HL-60 (cell line): ENCODE measurements at regions not wholly inside any gene's neighbourhood (a gene's known extent, or its start where the extent isn't known, plus 50 kb on each side); places are given as distances from the start of the nearest gene placed in this dataset.

Experiments
- DNase-seq, 2 experiments: peaks; one replicate each; pipeline ENCODE4 v3.0.0-alpha.2; 2010 to 2020; ENCODE audit warnings: low read depth in 1 of 2, low spot score in 1 of 2
- H3K27ac ChIP-seq: fragments of 250-450 bp; sonication (Bioruptor Pico); replicated peaks from 2 replicates; pipeline ENCODE4 v1.5.1; 2020; ENCODE audit warnings: mild to moderate bottlenecking, moderate library complexity
- H3K27me3 ChIP-seq: fragments of 250-450 bp; sonication (Bioruptor Pico); 2 replicates; pipeline ENCODE4 v1.5.1; 2021; ENCODE audit warnings: mild to moderate bottlenecking, moderate library complexity; ENCODE audit not compliant: insufficient read depth, poor library complexity, severe bottlenecking
- H3K4me3 ChIP-seq: replicated peaks from 2 replicates; pipeline ENCODE4 v1.5.1; 2011; ENCODE audit warnings: mild to moderate bottlenecking, control low read depth, low read length; ENCODE audit not compliant: insufficient read depth
- GABPA ChIP-seq: IDR thresholded peaks from 2 replicates; pipeline ENCODE4 v1.6.1; 2012; ENCODE audit warnings: low read depth
- POLR2AphosphoS5 ChIP-seq: IDR thresholded peaks from 2 replicates; pipeline ENCODE4 v1.6.1; 2012; ENCODE audit warnings: low read depth
- SPI1 ChIP-seq: IDR thresholded peaks from 2 replicates; pipeline ENCODE4 v1.6.1; 2012; ENCODE audit warnings: low read depth, mild to moderate bottlenecking, borderline replicate concordance
- TF ChIP-seq, protein P1 (sequence below): IDR thresholded peaks from 2 replicates; pipeline ENCODE4 v1.6.1; 2012; ENCODE audit warnings: low read depth; ENCODE audit not compliant: insufficient replicate concordance
- TF ChIP-seq, protein P2 (sequence below): IDR thresholded peaks from one replicate; pipeline ENCODE4 v1.5.1; 2011; ENCODE audit warnings: low read length, control low read depth, inconsistent platforms; ENCODE audit not compliant: insufficient read depth

DNA sequence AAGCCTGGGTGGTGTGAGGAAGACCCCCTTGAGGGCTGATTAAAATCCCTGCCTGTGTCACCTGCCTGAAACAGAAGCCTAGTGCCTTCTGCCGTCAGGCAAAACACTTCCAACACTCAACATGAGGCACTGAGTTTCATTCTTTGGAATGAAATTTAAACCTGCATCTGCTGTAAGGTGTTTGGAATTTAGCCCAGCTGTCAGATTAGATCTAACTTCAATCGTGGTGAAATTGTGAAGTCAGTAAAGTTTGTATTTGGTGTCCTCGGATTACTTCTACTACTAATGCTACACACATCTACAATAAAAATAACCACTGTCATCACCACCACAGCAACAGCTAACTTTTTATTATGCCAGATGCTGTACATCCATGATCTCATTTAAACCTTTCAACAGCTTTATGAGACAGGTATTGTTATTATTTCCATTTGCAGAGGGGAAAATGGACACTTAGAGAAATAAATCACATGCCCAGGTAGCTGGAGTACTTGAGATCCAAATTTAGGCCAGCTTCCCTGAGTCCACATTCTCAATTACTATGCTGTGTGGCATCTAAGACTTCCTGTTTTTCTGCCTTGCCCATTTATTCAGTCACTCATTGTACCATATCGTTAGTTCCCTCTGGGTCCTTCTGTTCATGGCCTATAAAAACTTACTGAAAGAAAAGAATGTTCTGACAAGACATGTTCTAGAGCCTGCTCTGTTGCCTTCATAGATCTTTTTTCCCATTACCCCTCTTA, 98.2 kb upstream of the GCFC2 start:
- DNase-seq = no peak
- TF ChIP-seq SPI1 = peak; percentile 62
- no peak for TF ChIP-seq GABPA
- Histone ChIP-seq H3K27ac (no peak overlapping the region), H3K27me3 (no peaks in the 10 kb centered on the region), H3K4me3 (no peak overlapping the region)

DNA sequence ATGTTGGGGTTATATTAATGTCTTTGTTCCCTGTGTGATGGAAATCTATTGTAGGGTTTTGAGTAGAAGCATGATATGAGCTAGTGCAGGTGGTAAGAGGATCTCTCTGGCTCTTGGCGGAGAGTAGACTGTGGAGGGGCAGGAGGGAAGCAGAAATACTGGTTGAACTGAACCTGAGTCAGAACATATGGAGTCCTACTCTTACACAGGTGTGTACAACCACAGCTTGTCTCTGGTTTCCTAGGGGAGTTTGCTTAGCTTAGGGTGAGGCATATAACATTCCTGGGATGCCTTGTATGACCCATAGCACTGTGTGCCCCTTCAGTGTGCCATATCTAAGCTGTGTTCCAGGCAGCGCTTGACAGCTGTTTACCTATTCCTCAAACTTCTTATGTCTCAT, 97.3 kb upstream of the GCFC2 start:
- Histone ChIP-seq H3K4me3 (no peak overlapping the region), H3K27me3 (no peaks in the 10 kb centered on the region), H3K27ac (no peak overlapping the region)
- DNase-seq = no peak
- no peak for TF ChIP-seq SPI1

DNA sequence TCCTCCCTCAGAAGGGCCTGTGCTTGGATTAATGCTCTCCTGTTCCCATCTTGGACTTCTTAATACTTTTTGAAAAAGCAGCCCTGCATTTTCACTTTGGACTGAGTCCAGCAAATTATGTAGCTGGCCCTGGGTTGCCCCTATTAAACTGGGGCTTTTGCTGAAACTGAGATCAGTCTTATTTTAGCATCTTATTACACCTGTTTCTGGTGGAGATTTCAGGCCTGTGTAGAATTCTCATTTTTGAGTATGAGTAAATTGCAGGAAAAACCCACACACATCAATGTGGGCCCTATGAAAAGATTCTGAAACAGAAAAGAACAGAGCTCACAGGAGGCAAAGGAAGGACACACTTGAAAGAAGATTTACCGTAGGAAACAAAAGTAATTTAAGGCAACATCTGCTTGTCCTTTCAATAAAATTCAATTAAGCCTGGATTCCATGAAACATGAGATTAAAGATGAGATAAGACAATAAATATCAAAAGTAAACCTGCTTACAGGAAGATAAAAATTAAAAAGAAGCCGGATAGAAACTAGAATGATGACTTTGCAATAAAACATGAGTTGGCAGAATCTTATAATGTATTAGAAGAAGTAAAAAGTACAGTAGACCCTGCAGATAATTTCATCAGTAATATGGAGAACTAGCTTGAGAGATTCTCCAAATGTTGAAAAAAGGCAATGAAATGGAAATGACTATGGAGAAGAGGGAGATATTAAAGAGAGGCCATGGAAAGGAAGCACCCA, 90.7 kb upstream of the GCFC2 start:
- DNase-seq = no peak
- Histone ChIP-seq H3K27me3 (no peaks in the 10 kb centered on the region), H3K4me3 (no peak overlapping the region), H3K27ac (no peak overlapping the region)
- TF ChIP-seq, protein P1, sequence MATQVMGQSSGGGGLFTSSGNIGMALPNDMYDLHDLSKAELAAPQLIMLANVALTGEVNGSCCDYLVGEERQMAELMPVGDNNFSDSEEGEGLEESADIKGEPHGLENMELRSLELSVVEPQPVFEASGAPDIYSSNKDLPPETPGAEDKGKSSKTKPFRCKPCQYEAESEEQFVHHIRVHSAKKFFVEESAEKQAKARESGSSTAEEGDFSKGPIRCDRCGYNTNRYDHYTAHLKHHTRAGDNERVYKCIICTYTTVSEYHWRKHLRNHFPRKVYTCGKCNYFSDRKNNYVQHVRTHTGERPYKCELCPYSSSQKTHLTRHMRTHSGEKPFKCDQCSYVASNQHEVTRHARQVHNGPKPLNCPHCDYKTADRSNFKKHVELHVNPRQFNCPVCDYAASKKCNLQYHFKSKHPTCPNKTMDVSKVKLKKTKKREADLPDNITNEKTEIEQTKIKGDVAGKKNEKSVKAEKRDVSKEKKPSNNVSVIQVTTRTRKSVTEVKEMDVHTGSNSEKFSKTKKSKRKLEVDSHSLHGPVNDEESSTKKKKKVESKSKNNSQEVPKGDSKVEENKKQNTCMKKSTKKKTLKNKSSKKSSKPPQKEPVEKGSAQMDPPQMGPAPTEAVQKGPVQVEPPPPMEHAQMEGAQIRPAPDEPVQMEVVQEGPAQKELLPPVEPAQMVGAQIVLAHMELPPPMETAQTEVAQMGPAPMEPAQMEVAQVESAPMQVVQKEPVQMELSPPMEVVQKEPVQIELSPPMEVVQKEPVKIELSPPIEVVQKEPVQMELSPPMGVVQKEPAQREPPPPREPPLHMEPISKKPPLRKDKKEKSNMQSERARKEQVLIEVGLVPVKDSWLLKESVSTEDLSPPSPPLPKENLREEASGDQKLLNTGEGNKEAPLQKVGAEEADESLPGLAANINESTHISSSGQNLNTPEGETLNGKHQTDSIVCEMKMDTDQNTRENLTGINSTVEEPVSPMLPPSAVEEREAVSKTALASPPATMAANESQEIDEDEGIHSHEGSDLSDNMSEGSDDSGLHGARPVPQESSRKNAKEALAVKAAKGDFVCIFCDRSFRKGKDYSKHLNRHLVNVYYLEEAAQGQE = no peak

DNA sequence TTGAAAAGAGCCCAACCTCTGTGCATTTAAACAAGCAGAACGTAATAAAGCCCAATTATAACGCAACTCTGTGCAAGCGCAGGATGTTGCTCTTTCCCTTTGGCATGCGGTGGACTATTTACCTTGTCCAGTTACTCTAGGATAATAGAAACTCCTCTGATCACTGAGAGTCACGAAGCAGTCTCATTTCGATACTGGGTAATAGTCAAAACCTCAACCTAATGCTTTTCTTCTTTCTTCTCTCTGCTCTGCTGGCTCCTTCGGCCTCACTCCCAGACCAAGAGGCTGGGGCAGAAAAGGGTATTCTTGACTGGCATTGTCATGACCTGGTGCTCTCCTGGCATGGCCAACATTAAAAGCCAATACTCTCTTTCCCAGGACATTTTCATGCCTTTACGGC, 89.7 kb upstream of the GCFC2 start:
- Histone ChIP-seq H3K27ac (no peak overlapping the region), H3K27me3 (no peaks in the 10 kb centered on the region), H3K4me3 (no peak overlapping the region)
- TF ChIP-seq POLR2AphosphoS5 (no peak), SPI1 (no peak)
- TF ChIP-seq, protein P1 = no peak
- DNase-seq = no peak

DNA sequence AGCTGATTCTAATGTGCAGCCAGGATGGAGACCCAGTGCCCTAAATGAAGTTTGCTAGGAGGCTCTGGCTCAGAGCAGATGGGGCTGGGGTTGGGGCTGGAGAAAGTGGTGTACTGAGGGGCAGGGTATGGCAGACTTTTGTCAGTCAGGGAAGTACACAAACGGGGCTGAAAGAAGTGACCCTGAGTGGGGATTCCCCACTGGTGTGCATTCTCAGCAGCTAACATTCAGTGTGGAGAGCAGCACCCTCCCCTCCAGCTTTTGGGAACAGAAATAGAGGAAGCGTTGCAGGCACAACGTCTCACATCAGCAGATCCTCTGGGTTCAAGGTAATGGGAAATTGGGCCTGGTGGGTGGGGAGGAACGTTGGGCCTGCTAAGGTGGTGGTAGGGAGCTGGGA, 89.1 kb upstream of the GCFC2 start:
- H3K4me3 ChIP-seq = no peak overlapping the region
- no peak for DNase-seq
- TF ChIP-seq SPI1 (no peak), POLR2AphosphoS5 (no peak), GABPA (no peak)
- TF ChIP-seq, protein P2, sequence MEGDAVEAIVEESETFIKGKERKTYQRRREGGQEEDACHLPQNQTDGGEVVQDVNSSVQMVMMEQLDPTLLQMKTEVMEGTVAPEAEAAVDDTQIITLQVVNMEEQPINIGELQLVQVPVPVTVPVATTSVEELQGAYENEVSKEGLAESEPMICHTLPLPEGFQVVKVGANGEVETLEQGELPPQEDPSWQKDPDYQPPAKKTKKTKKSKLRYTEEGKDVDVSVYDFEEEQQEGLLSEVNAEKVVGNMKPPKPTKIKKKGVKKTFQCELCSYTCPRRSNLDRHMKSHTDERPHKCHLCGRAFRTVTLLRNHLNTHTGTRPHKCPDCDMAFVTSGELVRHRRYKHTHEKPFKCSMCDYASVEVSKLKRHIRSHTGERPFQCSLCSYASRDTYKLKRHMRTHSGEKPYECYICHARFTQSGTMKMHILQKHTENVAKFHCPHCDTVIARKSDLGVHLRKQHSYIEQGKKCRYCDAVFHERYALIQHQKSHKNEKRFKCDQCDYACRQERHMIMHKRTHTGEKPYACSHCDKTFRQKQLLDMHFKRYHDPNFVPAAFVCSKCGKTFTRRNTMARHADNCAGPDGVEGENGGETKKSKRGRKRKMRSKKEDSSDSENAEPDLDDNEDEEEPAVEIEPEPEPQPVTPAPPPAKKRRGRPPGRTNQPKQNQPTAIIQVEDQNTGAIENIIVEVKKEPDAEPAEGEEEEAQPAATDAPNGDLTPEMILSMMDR = no peak
- TF ChIP-seq, protein P1 = no peak
- H3K27me3 ChIP-seq = no peaks in the 10 kb centered on the region
- H3K27ac ChIP-seq = no peak overlapping the region
